ENCODE measurements at regions not wholly inside any gene's neighbourhood (a gene's known extent, or its start where the extent isn't known, plus 50 kb on each side); places are given as distances from the start of the nearest gene placed in this dataset.

DNA sequence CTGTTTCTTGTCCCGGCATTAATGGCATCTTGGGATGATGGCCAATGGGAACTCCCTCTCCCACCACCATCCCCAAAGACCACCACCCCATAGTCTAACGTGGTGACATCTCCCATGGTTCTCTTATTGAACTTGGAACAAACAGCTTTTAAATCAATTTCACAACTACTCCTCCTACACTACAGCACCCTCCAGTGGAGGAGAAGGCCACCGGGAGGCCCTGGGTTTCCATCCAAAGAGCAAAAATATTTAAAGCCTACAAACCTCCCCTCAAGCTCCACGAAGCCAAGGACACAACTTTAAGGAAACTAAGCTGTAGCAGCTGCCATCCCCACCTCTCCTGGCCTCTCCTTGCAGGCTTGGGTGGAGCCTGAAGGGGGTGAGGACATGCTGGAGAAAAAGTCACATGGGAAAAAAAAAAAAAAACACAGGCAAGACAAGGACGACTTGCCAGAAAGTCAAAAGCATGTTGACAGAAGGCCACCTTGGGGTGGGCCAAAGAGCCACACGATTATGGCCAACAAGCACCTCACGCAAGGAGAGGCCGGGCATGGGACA is 94.0 kb upstream of the LANCL2 start:
- Histone ChIP-seq H3K27me3 (ENCODE audit: insufficient read depth, low read depth) (peaks cover 55% of the 10 kb centered on the region), H3K4me1 (replicated peaks; ENCODE audit: insufficient read depth) (no peaks in the 10 kb centered on the region; the same call in 1 of the 2 replicates), H2AFZ (no peak overlapping the region), H3K4me3 (no peak overlapping the region), H3K79me2 (ENCODE audit: low read depth) (no peaks in the 10 kb centered on the region), H3K36me3 (ENCODE audit: low read depth) (no peaks in the 10 kb centered on the region), H3K9me2 (ENCODE audit: insufficient read depth) (no peaks in the 10 kb centered on the region), H3K4me2 (no peak overlapping the region), H3K9me3 (ENCODE audit: insufficient read depth, low read depth) (no peaks in the 10 kb centered on the region), H3K27ac (no peak overlapping the region), H3F3A (ENCODE audit: insufficient read depth, low read depth) (no peaks in the 10 kb centered on the region), H4K20me1 (ENCODE audit: insufficient read depth) (no peaks in the 10 kb centered on the region)
- peak in 1 of 2 experiments; percentile 38 for DNase-seq
- CTCF ChIA-PET: interaction anchor here (0.5 to 1.1 kb wide), 6 partner anchors 143 to 607 kb away, joined by 3 to 7 read pairs (median 3); partner anchors contain the start of gene SEC61G
- BruUV-seq (replicated peaks): no TSS peak
- TF ChIP-seq, protein P1, sequence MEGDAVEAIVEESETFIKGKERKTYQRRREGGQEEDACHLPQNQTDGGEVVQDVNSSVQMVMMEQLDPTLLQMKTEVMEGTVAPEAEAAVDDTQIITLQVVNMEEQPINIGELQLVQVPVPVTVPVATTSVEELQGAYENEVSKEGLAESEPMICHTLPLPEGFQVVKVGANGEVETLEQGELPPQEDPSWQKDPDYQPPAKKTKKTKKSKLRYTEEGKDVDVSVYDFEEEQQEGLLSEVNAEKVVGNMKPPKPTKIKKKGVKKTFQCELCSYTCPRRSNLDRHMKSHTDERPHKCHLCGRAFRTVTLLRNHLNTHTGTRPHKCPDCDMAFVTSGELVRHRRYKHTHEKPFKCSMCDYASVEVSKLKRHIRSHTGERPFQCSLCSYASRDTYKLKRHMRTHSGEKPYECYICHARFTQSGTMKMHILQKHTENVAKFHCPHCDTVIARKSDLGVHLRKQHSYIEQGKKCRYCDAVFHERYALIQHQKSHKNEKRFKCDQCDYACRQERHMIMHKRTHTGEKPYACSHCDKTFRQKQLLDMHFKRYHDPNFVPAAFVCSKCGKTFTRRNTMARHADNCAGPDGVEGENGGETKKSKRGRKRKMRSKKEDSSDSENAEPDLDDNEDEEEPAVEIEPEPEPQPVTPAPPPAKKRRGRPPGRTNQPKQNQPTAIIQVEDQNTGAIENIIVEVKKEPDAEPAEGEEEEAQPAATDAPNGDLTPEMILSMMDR (conservative IDR thresholded peaks at IDR 0.05): peak; percentile 77
- TF ChIP-seq EZH2 (IDR thresholded peaks at IDR 0.05; ENCODE audit: low read depth): no peak
- POLR2A ChIA-PET (ENCODE audit: unreplicated experiment): no interaction called here
- intact Hi-C loops (cut with micrococcal nuclease; ENCODE audit: unreplicated experiment): loop anchor here (1.0 to 10.0 kb wide), 2 partner anchors 454 to 497 kb away; no protein-coding TSS in a partner anchor

DNA sequence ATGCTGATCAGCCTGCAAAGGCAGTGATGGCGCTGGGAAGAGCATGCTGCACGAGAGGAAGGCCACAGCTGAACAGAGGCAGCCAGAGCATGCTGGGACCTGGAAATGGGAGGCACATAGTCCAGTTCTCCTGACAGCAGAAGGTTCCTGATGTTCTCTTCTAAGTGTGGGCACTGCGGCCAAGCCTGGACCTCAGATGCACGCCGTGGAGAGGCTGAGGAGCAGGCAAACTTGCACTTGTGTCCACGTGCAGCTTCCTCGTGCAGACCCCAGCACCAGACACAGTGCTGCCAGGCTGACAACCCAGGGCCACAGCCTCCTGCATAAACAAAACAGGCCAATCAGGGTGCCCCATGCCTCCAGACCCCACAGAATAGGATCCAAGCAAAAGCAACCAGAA is 93.5 kb upstream of the LANCL2 start:
- POLR2A ChIA-PET (ENCODE audit: unreplicated experiment): no interaction called here
- no peak for TF ChIP-seq EZH2 (IDR thresholded peaks at IDR 0.05; ENCODE audit: low read depth)
- TF ChIP-seq, protein P1 (conservative IDR thresholded peaks at IDR 0.05): no peak
- intact Hi-C loops (cut with micrococcal nuclease; ENCODE audit: unreplicated experiment): loop anchor here (1.0 to 10.0 kb wide), 2 partner anchors 453 to 497 kb away; no protein-coding TSS in a partner anchor
- Histone ChIP-seq H3K9me2 (ENCODE audit: insufficient read depth) (no peaks in the 10 kb centered on the region), H3K9me3 (ENCODE audit: insufficient read depth, low read depth) (no peaks in the 10 kb centered on the region), H3K27me3 (ENCODE audit: insufficient read depth, low read depth) (peaks cover 60% of the 10 kb centered on the region), H3K27ac (no peak overlapping the region), H3K4me2 (no peak overlapping the region), H3K79me2 (ENCODE audit: low read depth) (no peaks in the 10 kb centered on the region), H4K20me1 (ENCODE audit: insufficient read depth) (no peaks in the 10 kb centered on the region), H3K4me3 (no peak overlapping the region), H3F3A (ENCODE audit: insufficient read depth, low read depth) (no peaks in the 10 kb centered on the region), H3K36me3 (ENCODE audit: low read depth) (no peaks in the 10 kb centered on the region), H3K4me1 (replicated peaks; ENCODE audit: insufficient read depth) (no peaks in the 10 kb centered on the region; the same call in 1 of the 2 replicates), H2AFZ (no peak overlapping the region)
- no peak for DNase-seq
- CTCF ChIA-PET: interaction anchor here (0.5 to 1.1 kb wide), 3 partner anchors 142 to 512 kb away, joined by 3 read pairs; partner anchors contain the start of gene SEC61G
- BruUV-seq (replicated peaks): no TSS peak

DNA sequence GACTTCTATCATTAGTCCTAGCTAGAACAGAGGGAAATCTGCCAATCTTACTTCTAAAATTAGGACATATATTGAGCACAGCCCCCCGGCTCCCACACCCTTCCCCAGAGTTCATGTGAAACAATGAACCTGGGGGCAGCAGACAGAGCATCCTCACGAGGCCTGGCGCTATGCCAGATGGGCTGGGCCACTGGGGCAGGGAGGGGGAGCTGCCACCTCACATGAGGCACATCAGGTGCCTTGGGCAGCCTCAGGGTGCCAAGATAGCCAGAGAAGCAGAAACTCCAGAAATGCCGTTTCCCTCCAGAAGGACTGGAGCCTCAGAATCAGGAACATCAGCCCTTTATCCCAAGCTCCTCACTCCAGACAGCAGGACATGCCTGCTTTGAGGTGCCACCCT is 92.8 kb upstream of the LANCL2 start:
- no peaks in the 10 kb centered on the region for H3F3A ChIP-seq (ENCODE audit: insufficient read depth, low read depth)
- H3K27ac ChIP-seq: no peak overlapping the region
- TF ChIP-seq EZH2 (IDR thresholded peaks at IDR 0.05; ENCODE audit: low read depth): no peak
- TF ChIP-seq, protein P1 (conservative IDR thresholded peaks at IDR 0.05): no peak
- no peaks in the 10 kb centered on the region for H3K9me3 ChIP-seq (ENCODE audit: insufficient read depth, low read depth)
- H3K9me2 ChIP-seq (ENCODE audit: insufficient read depth): no peaks in the 10 kb centered on the region
- DNase-seq: no peak
- ChIA-PET POLR2A (ENCODE audit: unreplicated experiment) (no interaction called here), CTCF (interaction anchor here (1.0 kb wide), 2 partner anchors 17 to 499 kb away, joined by 3 to 5 read pairs; no protein-coding TSS in a partner anchor)
- no peaks in the 10 kb centered on the region for H3K79me2 ChIP-seq (ENCODE audit: low read depth)
- no peak overlapping the region for H3K4me2 ChIP-seq
- peaks cover 65% of the 10 kb centered on the region for H3K27me3 ChIP-seq (ENCODE audit: insufficient read depth, low read depth)
- BruUV-seq (replicated peaks): no TSS peak
- no peak overlapping the region for H3K4me3 ChIP-seq
- intact Hi-C loops (cut with micrococcal nuclease; ENCODE audit: unreplicated experiment): loop anchor here (10.0 kb wide), 1 partner anchor 452 kb away; no protein-coding TSS in a partner anchor
- no peaks in the 10 kb centered on the region; the same call in 1 of the 2 replicates for H3K4me1 ChIP-seq (replicated peaks; ENCODE audit: insufficient read depth)
- no peaks in the 10 kb centered on the region for H3K36me3 ChIP-seq (ENCODE audit: low read depth)
- no peak overlapping the region for H2AFZ ChIP-seq
- H4K20me1 ChIP-seq (ENCODE audit: insufficient read depth): no peaks in the 10 kb centered on the region
